PC-3 (cell line): ENCODE measurements at regions not wholly inside any gene's neighbourhood (a gene's known extent, or its start where the extent isn't known, plus 50 kb on each side); places are given as distances from the start of the nearest gene placed in this dataset.

ENCODE experiments used
- ATAC-seq: fragments of 200-7000 bp; cut with Tn5 transposase; 2 replicates; pipeline ENCODE4 v1.9.1; 2020; ENCODE audit warnings: mild to moderate bottlenecking, moderate library complexity
- BruUV-seq: library from RNA; stranded (reverse); fragments of 400-500 nt; replicated peaks from 2 replicates; lab custom pipeline; 2021; lab: Mats Ljungman, UMichigan
- CTCF ChIA-PET: fragments of 300-600 bp; sonication (Branson Sonifier 250); formaldehyde crosslinking; loops from one replicate; lab custom pipeline; 2022; ENCODE audit warnings: antibody characterized with exemption; lab: Charles Lee
- POLR2A ChIA-PET: fragments of 300-600 bp; sonication (Branson Sonifier 250); formaldehyde crosslinking; loops from one replicate; lab custom pipeline; 2022; ENCODE audit warnings: antibody characterized with exemption; ENCODE audit not compliant: unreplicated experiment; lab: Charles Lee
- DNase-seq: peaks from one replicate; pipeline ENCODE4 v3.0.0-alpha.2; 2015
- H2AFZ ChIP-seq: fragments of 300-600 bp; sonication (generic); 2 replicates; pipeline ENCODE4 v1.6.0; 2016; ENCODE audit warnings: antibody characterized with exemption, low read length
- H3F3A ChIP-seq: fragments of 300-600 bp; sonication (generic); one replicate; pipeline ENCODE4 v1.6.0; 2017; ENCODE audit warnings: antibody characterized with exemption, low read length, control low read depth, mild to moderate bottlenecking; ENCODE audit not compliant: unreplicated experiment
- H3K27ac ChIP-seq: fragments of 300-600 bp; sonication (generic); 2 replicates; pipeline ENCODE4 v1.5.1; 2016; ENCODE audit warnings: mild to moderate bottlenecking, low read length
- H3K27me3 ChIP-seq: fragments of 300-600 bp; sonication (generic); 2 replicates; pipeline ENCODE4 v1.6.1; 2016; ENCODE audit warnings: low read length, mixed read lengths
- H3K36me3 ChIP-seq: fragments of 300-600 bp; sonication (generic); 2 replicates; pipeline ENCODE4 v1.6.1; 2016; ENCODE audit warnings: low read depth, mixed run types, low read length, mixed read lengths
- H3K4me1 ChIP-seq: fragments of 300-600 bp; sonication (generic); 2 replicates; pipeline ENCODE4 v1.5.1; 2016; ENCODE audit warnings: low read length; ENCODE audit not compliant: insufficient read depth
- H3K4me2 ChIP-seq: fragments of 300-600 bp; sonication (generic); 2 replicates; pipeline ENCODE4 v1.6.0; 2016; ENCODE audit warnings: low read length
- H3K4me3 ChIP-seq: fragments of 300-600 bp; sonication (generic); 2 replicates; pipeline ENCODE4 v1.5.1; 2016; ENCODE audit warnings: mild to moderate bottlenecking, low read length, mixed read lengths
- H3K79me2 ChIP-seq: fragments of 300-600 bp; sonication (generic); 2 replicates; pipeline ENCODE4 v1.6.1; 2017; ENCODE audit warnings: low read length, mixed read lengths
- H3K9ac ChIP-seq: fragments of 300-600 bp; sonication (generic); 2 replicates; pipeline ENCODE4 v1.6.0; 2016; ENCODE audit warnings: mild to moderate bottlenecking, low read length
- H3K9me2 ChIP-seq: fragments of 300-600 bp; sonication (generic); replicated peaks from 2 replicates; pipeline ENCODE4 v1.6.1; 2016; ENCODE audit warnings: mixed run types, low read length, mixed read lengths
- H3K9me3 ChIP-seq: fragments of 300-600 bp; sonication (generic); 2 replicates; pipeline ENCODE4 v1.6.1; 2016; ENCODE audit warnings: low read length, mixed read lengths
- H4K20me1 ChIP-seq: fragments of 300-600 bp; sonication (generic); 2 replicates; pipeline ENCODE4 v1.6.1; 2016; ENCODE audit warnings: low read length, mixed read lengths
- CTCF ChIP-seq: fragments of 300-600 bp; sonication (generic); conservative IDR thresholded peaks from 2 replicates; pipeline ENCODE4 v1.5.1; 2017; ENCODE audit warnings: antibody characterized with exemption, low read depth, mild to moderate bottlenecking, low read length
- EZH2 ChIP-seq: fragments of 300-600 bp; sonication (generic); IDR thresholded peaks from one replicate; pipeline ENCODE4 v1.6.1; 2017; ENCODE audit warnings: antibody characterized with exemption, mild to moderate bottlenecking, low read length; ENCODE audit not compliant: unreplicated experiment
- EZH2phosphoT487 ChIP-seq: fragments of 300-600 bp; sonication (generic); IDR thresholded peaks from 2 replicates; pipeline ENCODE4 v1.6.1; 2018; ENCODE audit warnings: mild to moderate bottlenecking, antibody characterized with exemption, low read length, borderline replicate concordance
- intact Hi-C: fragments of 100-400 bp; cut with micrococcal nuclease; formaldehyde crosslinking; loops from 2 replicates; pipeline ENCODE4 v1.9.0; 2023

GRCh38 chr4:126087101-126087500 is 772.3 kb downstream of the FAT4 start:
- POLR2A ChIA-PET: no interaction called here
- no peaks in the 10 kb centered on the region for H3K4me1 ChIP-seq
- H3K27ac ChIP-seq: no peak overlapping the region
- CTCF ChIA-PET: no interaction called here
- no TSS peak for BruUV-seq
- no peaks in the 10 kb centered on the region for H3K9me2 ChIP-seq
- no peaks in the 10 kb centered on the region for H4K20me1 ChIP-seq
- H3K36me3 ChIP-seq: no peaks in the 10 kb centered on the region
- DNase-seq (no peak), ATAC-seq (no peak)
- TF ChIP-seq CTCF: no peak
- TF ChIP-seq EZH2phosphoT487: no peak
- TF ChIP-seq EZH2: no peak
- H3K79me2 ChIP-seq: no peaks in the 10 kb centered on the region
- H3K4me3 ChIP-seq: no peak overlapping the region
- no peaks in the 10 kb centered on the region for H3F3A ChIP-seq
- H3K9me3 ChIP-seq: no peaks in the 10 kb centered on the region
- H3K27me3 ChIP-seq: no peaks in the 10 kb centered on the region
- intact Hi-C loops: no loop called here
- H3K9ac ChIP-seq: no peak overlapping the region
- no peak overlapping the region for H2AFZ ChIP-seq
- H3K4me2 ChIP-seq: no peak overlapping the region

- TF ChIP-seq EZH2phosphoT487: no peak
- TF ChIP-seq EZH2: no peak
- no peak for TF ChIP-seq CTCF
- no peak for DNase-seq
- H3K27me3 ChIP-seq: no peaks in the 10 kb centered on the region
- intact Hi-C loops: no loop called here
- H2AFZ ChIP-seq: no peak overlapping the region
- H3K27ac ChIP-seq: no peak overlapping the region
- H3K36me3 ChIP-seq: no peaks in the 10 kb centered on the region
- H3F3A ChIP-seq: no peaks in the 10 kb centered on the region
- no peak overlapping the region for H3K4me2 ChIP-seq
- ChIA-PET POLR2A (no interaction called here), CTCF (no interaction called here)
- no peaks in the 10 kb centered on the region for H3K9me3 ChIP-seq
- no peaks in the 10 kb centered on the region for H4K20me1 ChIP-seq
- H3K9ac ChIP-seq: no peak overlapping the region
- H3K79me2 ChIP-seq: no peaks in the 10 kb centered on the region
- H3K4me3 ChIP-seq: no peak overlapping the region
- no peaks in the 10 kb centered on the region for H3K9me2 ChIP-seq
- ATAC-seq: no peak
- H3K4me1 ChIP-seq: no peaks in the 10 kb centered on the region
- no TSS peak for BruUV-seq
Observed at GRCh38 chr4:126097155-126097799, 782.5 kb downstream of the FAT4 start.

- Histone ChIP-seq H3K79me2 (no peaks in the 10 kb centered on the region), H3F3A (no peaks in the 10 kb centered on the region), H3K4me2 (no peak overlapping the region), H4K20me1 (no peaks in the 10 kb centered on the region), H3K4me1 (no peaks in the 10 kb centered on the region), H3K36me3 (no peaks in the 10 kb centered on the region), H2AFZ (no peak overlapping the region), H3K4me3 (no peak overlapping the region), H3K9ac (no peak overlapping the region), H3K27me3 (no peaks in the 10 kb centered on the region), H3K27ac (no peak overlapping the region), H3K9me2 (no peaks in the 10 kb centered on the region), H3K9me3 (no peaks in the 10 kb centered on the region)
- TF ChIP-seq EZH2 (no peak), EZH2phosphoT487 (no peak), CTCF (0 out of 2 replicates have a peak, but pooled peaks have one; percentile 29)
- no TSS peak for BruUV-seq
- ChIA-PET POLR2A (no interaction called here), CTCF (no interaction called here)
- DNase-seq: no peak
- no peak for ATAC-seq
- intact Hi-C loops: no loop called here
Observed at GRCh38 chr4:126106658-126107057, 791.9 kb downstream of the FAT4 start.
